A673 (cell line): ENCODE measurements at regions not wholly inside any gene's neighbourhood (a gene's known extent, or its start where the extent isn't known, plus 50 kb on each side); places are given as distances from the start of the nearest gene placed in this dataset.

ENCODE experiments used
- BruUV-seq: library from RNA; stranded (reverse); fragments of 400-500 nt; replicated peaks from 2 replicates; lab custom pipeline; 2021; lab: Mats Ljungman, UMichigan
- CTCF ChIA-PET: fragments of 300-600 bp; sonication (Branson Sonifier 250); formaldehyde crosslinking; loops from one replicate; lab custom pipeline; 2022; ENCODE audit warnings: antibody characterized with exemption; lab: Charles Lee
- POLR2A ChIA-PET: fragments of 300-600 bp; sonication (Branson Sonifier 250); formaldehyde crosslinking; loops from one replicate; lab custom pipeline; 2022; ENCODE audit warnings: antibody characterized with exemption; ENCODE audit not compliant: low non-redundant PET; lab: Charles Lee
- DNase-seq: peaks from one replicate; pipeline ENCODE4 v3.0.0-alpha.2; 2015; ENCODE audit warnings: low spot score
- H3K27ac ChIP-seq: fragments of 200-600 bp; sonication (generic); 2 replicates; pipeline ENCODE4 v1.5.1; 2016; ENCODE audit warnings: mixed run types, low read depth, mild to moderate bottlenecking, mixed read lengths, antibody characterized with exemption, low read length; ENCODE audit not compliant: poor library complexity, severe bottlenecking
- H3K27me3 ChIP-seq: fragments of 200-600 bp; sonication (generic); replicated peaks from 2 replicates; pipeline ENCODE4 v1.6.1; 2017; ENCODE audit warnings: mixed run types, low read depth, mild to moderate bottlenecking, mixed read lengths, antibody characterized with exemption, low read length; ENCODE audit not compliant: insufficient read depth, poor library complexity
- H3K36me3 ChIP-seq: fragments of 200-600 bp; sonication (generic); 2 replicates; pipeline ENCODE4 v1.6.1; 2016; ENCODE audit warnings: mixed run types, mild to moderate bottlenecking, mixed read lengths, antibody characterized with exemption, low read length; ENCODE audit not compliant: insufficient read depth, poor library complexity, severe bottlenecking
- H3K4me1 ChIP-seq: fragments of 200-600 bp; sonication (generic); 2 replicates; pipeline ENCODE4 v1.6.1; 2017; ENCODE audit warnings: mixed run types, mild to moderate bottlenecking, mixed read lengths, antibody characterized with exemption, low read length; ENCODE audit not compliant: insufficient read depth, poor library complexity, severe bottlenecking
- H3K4me3 ChIP-seq: fragments of 200-600 bp; sonication (generic); 2 replicates; pipeline ENCODE4 v1.5.1; 2016; ENCODE audit warnings: low read depth, mixed run types, mild to moderate bottlenecking, mixed read lengths, low read length; ENCODE audit not compliant: poor library complexity, severe bottlenecking
- H3K9me3 ChIP-seq: fragments of 200-600 bp; sonication (generic); 2 replicates; pipeline ENCODE4 v1.6.1; 2016; ENCODE audit warnings: mixed run types, low read depth, mild to moderate bottlenecking, mixed read lengths, antibody characterized with exemption, low read length; ENCODE audit not compliant: poor library complexity, severe bottlenecking
- CTCF ChIP-seq: fragments of 300-800, 200-600 bp; sonication (generic); conservative IDR thresholded peaks from 2 replicates; pipeline ENCODE4 v1.5.1; 2017; ENCODE audit warnings: low read depth, mild to moderate bottlenecking, antibody characterized with exemption, low read length, moderate library complexity, mixed read lengths
- EZH2 ChIP-seq: fragments of 200-600 bp; sonication (generic); IDR thresholded peaks from 2 replicates; pipeline ENCODE4 v1.6.1; 2017; ENCODE audit warnings: borderline replicate concordance, low read depth, mild to moderate bottlenecking, mixed read lengths, antibody characterized with exemption, low read length; ENCODE audit not compliant: poor library complexity, severe bottlenecking
- intact Hi-C: fragments of 100-400 bp; cut with micrococcal nuclease; formaldehyde crosslinking; loops from one replicate; pipeline ENCODE4 v1.10.0; 2022; ENCODE audit not compliant: unreplicated experiment

- Histone ChIP-seq H3K4me3 (no peak overlapping the region), H3K9me3 (no peaks in the 10 kb centered on the region), H3K4me1 (no peaks in the 10 kb centered on the region), H3K27me3 (no peaks in the 10 kb centered on the region), H3K36me3 (no peaks in the 10 kb centered on the region), H3K27ac (no peak overlapping the region)
- DNase-seq: no peak
- no peak for TF ChIP-seq EZH2
- no peak for TF ChIP-seq CTCF
- ChIA-PET POLR2A (no interaction called here), CTCF (no interaction called here)
- intact Hi-C loops: no loop called here
- BruUV-seq: no TSS peak
Measured at GRCh38 chr5:152487130-152487529, 82.1 kb upstream of the NMUR2 start.

DNA sequence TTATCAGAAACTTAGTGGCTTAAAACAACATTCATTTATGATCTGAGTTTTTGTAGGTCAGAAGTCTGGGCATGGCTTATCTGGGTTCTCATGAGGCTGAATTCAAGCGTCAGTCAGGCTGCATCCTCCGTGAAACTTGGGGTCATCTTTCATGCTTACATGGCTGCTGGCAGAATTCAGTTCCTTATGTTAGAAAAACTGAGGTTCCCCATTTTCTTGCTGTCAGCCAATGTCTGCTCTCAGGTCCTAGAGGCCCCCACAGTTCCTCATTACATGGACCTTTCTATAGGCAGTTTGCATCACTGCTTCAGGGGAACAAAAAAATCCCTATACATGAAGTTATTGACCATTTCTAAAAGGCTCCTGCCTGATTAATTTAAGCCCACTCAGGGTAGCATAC, 83.8 kb upstream of the NMUR2 start:
- TF ChIP-seq CTCF: no peak
- no peak for TF ChIP-seq EZH2
- Histone ChIP-seq H3K4me3 (no peak overlapping the region), H3K27ac (no peak overlapping the region), H3K27me3 (peaks cover 10% of the 10 kb centered on the region), H3K4me1 (no peaks in the 10 kb centered on the region), H3K9me3 (no peaks in the 10 kb centered on the region), H3K36me3 (no peaks in the 10 kb centered on the region)
- intact Hi-C loops: no loop called here
- ChIA-PET CTCF (no interaction called here), POLR2A (no interaction called here)
- DNase-seq: no peak
- BruUV-seq: no TSS peak

DNA sequence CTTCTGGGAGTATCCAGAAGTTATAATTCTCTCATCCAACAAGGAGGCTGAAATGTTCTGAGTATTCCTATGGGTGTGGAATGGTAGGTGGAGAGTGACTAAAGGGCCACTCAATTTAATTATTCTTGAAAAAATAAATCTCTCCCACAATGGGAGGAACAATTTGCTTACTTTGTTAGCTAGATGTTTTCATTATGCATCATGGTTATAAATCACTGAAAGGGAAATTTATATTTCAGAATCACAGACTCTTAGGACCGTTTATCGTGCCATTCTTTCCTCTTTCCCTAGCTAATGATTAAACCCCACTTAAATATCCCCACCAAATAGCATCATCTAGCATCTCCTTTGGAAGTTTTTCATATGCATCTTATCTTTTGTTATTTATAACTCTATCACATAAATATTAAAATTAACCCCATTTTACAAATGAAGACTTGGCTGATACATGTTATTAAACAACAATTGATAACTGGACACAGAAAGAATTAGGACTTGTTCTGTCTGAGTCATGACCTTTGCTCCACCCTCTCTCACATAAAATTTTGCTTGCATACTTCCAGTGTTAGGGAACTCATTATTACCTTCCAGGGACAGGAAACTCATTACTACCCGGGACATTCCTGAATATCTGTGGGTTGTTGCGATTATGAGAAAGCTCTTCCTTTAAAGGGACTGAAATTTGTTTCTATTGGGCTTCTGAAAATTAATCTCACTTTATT, 94.9 kb upstream of the NMUR2 start:
- Histone ChIP-seq H3K4me3 (no peak overlapping the region), H3K4me1 (no peaks in the 10 kb centered on the region), H3K27me3 (peaks cover 6% of the 10 kb centered on the region), H3K27ac (no peak overlapping the region), H3K9me3 (no peaks in the 10 kb centered on the region), H3K36me3 (no peaks in the 10 kb centered on the region)
- ChIA-PET CTCF (interaction anchor here (0.6 to 0.7 kb wide), 3 partner anchors 33 to 856 kb away, joined by 3 to 7 read pairs (median 6); no protein-coding TSS in a partner anchor), POLR2A (no interaction called here)
- intact Hi-C loops: no loop called here
- no TSS peak for BruUV-seq
- DNase-seq: no peak
- no peak for TF ChIP-seq CTCF
- TF ChIP-seq EZH2: no peak
